Trophoblast cell (in vitro differentiated cells and primary cell): ENCODE measurements at regions not wholly inside any gene's neighbourhood (a gene's known extent, or its start where the extent isn't known, plus 50 kb on each side); places are given as distances from the start of the nearest gene placed in this dataset.

Experiments used
- DNase-seq, 2 donors: peaks; one replicate each; pipeline ENCODE4 v3.0.0-alpha.2; 2016
- H2AFZ ChIP-seq: 2 replicates; pipeline ENCODE4 v1.6.1; 2013; ENCODE audit warnings: low read length, moderate library complexity, mild to moderate bottlenecking; ENCODE audit not compliant: insufficient read depth, poor library complexity
- H2AK5ac ChIP-seq: 2 replicates; pipeline ENCODE4 v1.6.1; 2013; ENCODE audit warnings: mild to moderate bottlenecking, low read length
- H2BK120ac ChIP-seq: 2 replicates; pipeline ENCODE4 v1.6.1; 2013; ENCODE audit warnings: low read length, mild to moderate bottlenecking, moderate library complexity; ENCODE audit not compliant: insufficient read depth, poor library complexity
- H2BK12ac ChIP-seq: 2 replicates; pipeline ENCODE4 v1.6.1; 2013; ENCODE audit warnings: mild to moderate bottlenecking, low read length, moderate library complexity
- H2BK5ac ChIP-seq: 2 replicates; pipeline ENCODE4 v1.6.1; 2013; ENCODE audit warnings: low read length, low read depth, moderate library complexity, mild to moderate bottlenecking; ENCODE audit not compliant: poor library complexity
- H3K14ac ChIP-seq: 2 replicates; pipeline ENCODE4 v1.6.1; 2013; ENCODE audit warnings: mild to moderate bottlenecking, low read length
- H3K18ac ChIP-seq: 2 replicates; pipeline ENCODE4 v1.6.1; 2013; ENCODE audit warnings: mild to moderate bottlenecking, low read length
- H3K23ac ChIP-seq: 2 replicates; pipeline ENCODE4 v1.6.1; 2013; ENCODE audit warnings: low read length
- H3K27ac ChIP-seq: 2 replicates; pipeline ENCODE4 v1.5.1; 2013; ENCODE audit warnings: low read depth, mild to moderate bottlenecking, inconsistent platforms, low read length, moderate library complexity
- H3K27me3 ChIP-seq: 2 replicates; pipeline ENCODE4 v1.6.1; 2013; ENCODE audit warnings: inconsistent platforms, mild to moderate bottlenecking, low read length, moderate library complexity; ENCODE audit not compliant: insufficient read depth
- H3K36me3 ChIP-seq, 2 experiments: 1 replicate in 1 of 2; 2 replicates in 1 of 2; pipeline ENCODE4 v1.6.1; 2013; ENCODE audit warnings: low read length in 2 of 2, mild to moderate bottlenecking in 2 of 2, moderate library complexity in 1 of 2; ENCODE audit not compliant: insufficient read depth in 2 of 2, control insufficient read depth in 1 of 2
- H3K4ac ChIP-seq: 2 replicates; pipeline ENCODE4 v1.6.1; 2013; ENCODE audit warnings: low read depth, mild to moderate bottlenecking, low read length, moderate library complexity
- H3K4me1 ChIP-seq, 2 experiments: 1 replicate in 1 of 2; 2 replicates in 1 of 2; pipeline ENCODE4 v1.6.1; 2013; ENCODE audit warnings: low read length in 2 of 2, mild to moderate bottlenecking in 2 of 2, moderate library complexity in 1 of 2; ENCODE audit not compliant: insufficient read depth in 2 of 2, control insufficient read depth in 1 of 2
- H3K4me2 ChIP-seq: 2 replicates; pipeline ENCODE4 v1.6.1; 2013; ENCODE audit warnings: inconsistent platforms, mild to moderate bottlenecking, low read length, moderate library complexity
- H3K4me3 ChIP-seq: 2 replicates; pipeline ENCODE4 v1.5.1; 2013; ENCODE audit warnings: mild to moderate bottlenecking, low read depth, low read length, inconsistent platforms
- H3K79me1 ChIP-seq: one replicate; pipeline ENCODE4 v1.6.1; 2013; ENCODE audit warnings: low read length
- H3K79me2 ChIP-seq: 2 replicates; pipeline ENCODE4 v1.6.1; 2013; ENCODE audit warnings: low read length, mild to moderate bottlenecking; ENCODE audit not compliant: control insufficient read depth, insufficient read depth, poor library complexity
- H3K9ac ChIP-seq: 2 replicates; pipeline ENCODE4 v1.6.1; 2013; ENCODE audit warnings: mild to moderate bottlenecking, low read length
- H3K9me3 ChIP-seq: 2 replicates; pipeline ENCODE4 v1.6.1; 2013; ENCODE audit warnings: low read depth, mild to moderate bottlenecking, control low read depth, inconsistent platforms, low read length; ENCODE audit not compliant: insufficient read depth
- H4K12ac ChIP-seq: 2 replicates; pipeline ENCODE4 v1.6.1; 2013; ENCODE audit warnings: low read depth, mild to moderate bottlenecking, low read length, moderate library complexity
- H4K8ac ChIP-seq: 2 replicates; pipeline ENCODE4 v1.6.1; 2013; ENCODE audit warnings: low read depth, mild to moderate bottlenecking, low read length, moderate library complexity
- H4K91ac ChIP-seq: one replicate; pipeline ENCODE4 v1.6.1; 2013; ENCODE audit warnings: low read depth, mild to moderate bottlenecking, low read length, moderate library complexity
- WGBS: extraction: QIAGEN DNeasy Blood & Tissue Kit; methylation state at CpG from one replicate; pipeline ENCODE4 v1.1.7; 2013; ENCODE audit warnings: missing lambda C conversion rate; ENCODE audit not compliant: insufficient read length, insufficient coverage; ENCODE audit errors: extremely low coverage; 5-methylcytosine and 5-hydroxymethylcytosine counted together

DNA sequence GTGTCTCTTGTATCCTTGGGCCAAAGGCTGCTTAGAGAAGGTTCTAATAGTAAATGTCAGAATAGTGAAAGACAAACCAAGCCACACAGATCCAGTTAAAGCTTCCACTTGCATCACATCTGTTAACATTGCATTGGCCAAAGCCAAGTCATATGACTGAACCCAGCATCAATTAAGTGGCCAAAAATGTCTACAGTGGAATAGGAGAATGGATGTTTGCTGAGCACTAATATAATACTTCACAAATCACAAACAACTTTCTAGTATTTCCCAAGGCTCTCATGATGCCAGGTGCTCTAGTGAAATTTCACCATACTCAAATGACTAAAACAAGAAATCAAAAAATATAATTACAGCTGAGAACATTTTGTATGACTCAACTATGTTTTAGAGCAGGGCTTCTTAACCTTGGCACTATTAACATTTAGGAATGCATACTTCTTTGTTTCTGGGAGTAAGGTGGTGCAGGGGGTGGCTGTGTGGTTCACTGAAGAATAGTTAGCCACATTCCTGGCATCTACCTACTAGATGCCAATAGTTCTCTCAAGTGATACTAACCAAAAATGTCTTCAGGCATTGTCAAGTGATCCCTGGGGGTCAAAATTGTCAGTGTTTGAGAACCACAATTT is 148.0 kb upstream of the SPTLC3 start:
- H2AK5ac ChIP-seq: no peak overlapping the region
- no peaks in the 10 kb centered on the region for H3K79me2 ChIP-seq
- H3K9me3 ChIP-seq: no peaks in the 10 kb centered on the region
- H3K79me1 ChIP-seq: no peaks in the 10 kb centered on the region
- no peak for DNase-seq
- no peak overlapping the region for H2BK120ac ChIP-seq
- no peak overlapping the region for H3K18ac ChIP-seq
- no peak overlapping the region for H3K9ac ChIP-seq
- H3K23ac ChIP-seq: no peak overlapping the region
- no peak overlapping the region for H3K27ac ChIP-seq
- no peaks in the 10 kb centered on the region for H3K27me3 ChIP-seq
- H3K4me2 ChIP-seq: no peak overlapping the region
- no peak overlapping the region for H4K12ac ChIP-seq
- H2BK5ac ChIP-seq: no peak overlapping the region
- H3K36me3 ChIP-seq: no peaks in the 10 kb centered on the region
- no peak overlapping the region for H4K91ac ChIP-seq
- no peak overlapping the region for H2AFZ ChIP-seq
- H3K4me3 ChIP-seq: no peak overlapping the region
- H3K4me1 ChIP-seq: no peaks in the 10 kb centered on the region
- H2BK12ac ChIP-seq: no peak overlapping the region
- no peak overlapping the region for H4K8ac ChIP-seq
- H3K14ac ChIP-seq: no peak overlapping the region
- no peak overlapping the region for H3K4ac ChIP-seq

DNA sequence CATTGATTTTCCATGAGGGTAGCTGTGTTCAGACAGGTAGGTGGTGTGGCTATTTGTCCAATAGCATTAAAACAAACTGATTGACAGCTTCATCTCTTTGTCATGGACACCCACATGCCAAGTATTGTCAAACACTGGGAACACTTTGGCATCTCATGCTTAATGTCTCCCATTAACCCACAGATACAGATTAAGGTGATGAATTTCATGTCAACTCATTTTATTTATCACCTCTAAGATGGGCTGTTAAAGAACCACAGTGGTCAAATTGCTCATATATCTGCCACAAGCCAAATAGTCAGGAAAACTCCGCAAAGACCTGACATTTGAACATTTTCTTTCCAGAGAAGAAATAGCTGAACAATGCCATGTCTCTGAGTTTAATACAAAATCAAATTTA is 139.1 kb upstream of the SPTLC3 start:
- no peak for DNase-seq
- Histone ChIP-seq H3K23ac (no peak overlapping the region), H2AK5ac (no peak overlapping the region), H3K27ac (no peak overlapping the region), H3K14ac (no peak overlapping the region), H3K27me3 (no peaks in the 10 kb centered on the region), H3K9ac (no peak overlapping the region), H2BK5ac (no peak overlapping the region), H3K18ac (no peak overlapping the region), H2AFZ (no peak overlapping the region), H2BK12ac (no peak overlapping the region), H3K4ac (no peak overlapping the region), H3K9me3 (no peaks in the 10 kb centered on the region), H4K8ac (no peak overlapping the region), H4K12ac (no peak overlapping the region), H4K91ac (no peak overlapping the region), H3K4me2 (no peak overlapping the region), H2BK120ac (no peak overlapping the region), H3K4me3 (no peak overlapping the region), H3K36me3 (no peaks in the 10 kb centered on the region), H3K79me1 (no peaks in the 10 kb centered on the region), H3K4me1 (no peaks in the 10 kb centered on the region), H3K79me2 (no peaks in the 10 kb centered on the region)
- WGBS: no CpG with 5 or more reads among the region's 1 CpG

DNA sequence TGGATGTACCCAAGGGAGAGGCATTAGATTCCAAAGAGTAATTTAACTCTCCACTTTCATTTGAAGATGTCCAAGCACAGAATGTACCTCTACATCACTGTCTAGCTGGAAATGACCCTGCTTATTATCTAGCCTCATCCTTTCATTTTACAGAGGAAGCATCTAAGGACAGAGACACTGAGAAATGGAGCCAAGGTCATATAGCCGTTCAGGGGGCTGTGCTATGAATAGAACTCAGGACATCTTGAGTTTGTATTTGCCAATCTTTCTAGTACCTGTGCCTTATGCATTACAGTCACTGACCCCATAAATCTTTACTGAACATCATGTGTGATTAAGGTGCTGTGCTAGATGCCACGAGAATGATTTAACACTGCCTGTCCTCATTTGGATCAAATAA is 138.2 kb upstream of the SPTLC3 start:
- Histone ChIP-seq H3K79me2 (no peaks in the 10 kb centered on the region), H3K27ac (no peak overlapping the region), H2BK5ac (no peak overlapping the region), H3K14ac (no peak overlapping the region), H2AK5ac (no peak overlapping the region), H3K18ac (no peak overlapping the region), H3K9ac (no peak overlapping the region), H3K4me1 (no peaks in the 10 kb centered on the region), H3K9me3 (no peaks in the 10 kb centered on the region), H3K4ac (no peak overlapping the region), H4K12ac (no peak overlapping the region), H2BK12ac (no peak overlapping the region), H4K91ac (no peak overlapping the region), H2AFZ (no peak overlapping the region), H3K27me3 (no peaks in the 10 kb centered on the region), H2BK120ac (no peak overlapping the region), H3K79me1 (no peaks in the 10 kb centered on the region), H3K4me2 (no peak overlapping the region), H3K23ac (no peak overlapping the region), H3K36me3 (no peaks in the 10 kb centered on the region), H4K8ac (no peak overlapping the region), H3K4me3 (no peak overlapping the region)
- no CpG with 5 or more reads among the region's 2 CpGs for WGBS
- no peak for DNase-seq

DNA sequence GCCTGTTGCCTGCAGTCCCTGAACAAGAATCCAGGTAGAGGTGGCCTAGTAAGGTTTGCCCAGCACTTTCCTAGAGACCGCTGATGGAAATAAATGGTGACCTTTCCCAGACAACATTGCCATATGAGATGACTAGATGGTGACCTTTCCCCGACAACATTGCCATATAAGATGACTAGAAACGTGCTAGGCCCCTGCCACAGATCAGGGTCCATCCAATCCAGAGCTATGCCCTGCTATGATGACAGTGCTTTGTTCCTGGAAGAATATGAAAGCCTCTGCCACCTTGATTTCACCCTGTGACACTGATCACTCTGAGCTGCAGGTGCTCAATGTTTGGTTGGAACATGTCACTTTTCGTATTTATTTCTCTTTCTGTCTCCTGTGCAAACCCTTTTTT is 133.8 kb upstream of the SPTLC3 start:
- H3K14ac ChIP-seq: no peak overlapping the region
- H3K23ac ChIP-seq: no peak overlapping the region
- no peaks in the 10 kb centered on the region for H3K27me3 ChIP-seq
- H3K4me2 ChIP-seq: no peak overlapping the region
- H2BK120ac ChIP-seq: no peak overlapping the region
- no peak overlapping the region for H3K18ac ChIP-seq
- no peaks in the 10 kb centered on the region for H3K79me2 ChIP-seq
- no peak overlapping the region for H2AFZ ChIP-seq
- no peaks in the 10 kb centered on the region for H3K9me3 ChIP-seq
- H2BK5ac ChIP-seq: no peak overlapping the region
- H3K36me3 ChIP-seq: no peaks in the 10 kb centered on the region
- WGBS: no CpG with 5 or more reads among the region's 4 CpGs
- no peak overlapping the region for H4K12ac ChIP-seq
- no peak overlapping the region for H3K4ac ChIP-seq
- no peak for DNase-seq
- H3K27ac ChIP-seq: no peak overlapping the region
- H3K9ac ChIP-seq: no peak overlapping the region
- no peaks in the 10 kb centered on the region for H3K4me1 ChIP-seq
- H2BK12ac ChIP-seq: no peak overlapping the region
- no peak overlapping the region for H4K8ac ChIP-seq
- H3K79me1 ChIP-seq: no peaks in the 10 kb centered on the region
- H2AK5ac ChIP-seq: no peak overlapping the region
- H3K4me3 ChIP-seq: no peak overlapping the region
- H4K91ac ChIP-seq: no peak overlapping the region
